ENCODE measurements at regions not wholly inside any gene's neighbourhood (a gene's known extent, or its start where the extent isn't known, plus 50 kb on each side); places are given as distances from the start of the nearest gene placed in this dataset.
"Not testable (repeated sequence)": the region's sequence is repeated elsewhere in the genome, so short reads cannot be mapped to it uniquely, and the experiment has no call there.

DNA sequence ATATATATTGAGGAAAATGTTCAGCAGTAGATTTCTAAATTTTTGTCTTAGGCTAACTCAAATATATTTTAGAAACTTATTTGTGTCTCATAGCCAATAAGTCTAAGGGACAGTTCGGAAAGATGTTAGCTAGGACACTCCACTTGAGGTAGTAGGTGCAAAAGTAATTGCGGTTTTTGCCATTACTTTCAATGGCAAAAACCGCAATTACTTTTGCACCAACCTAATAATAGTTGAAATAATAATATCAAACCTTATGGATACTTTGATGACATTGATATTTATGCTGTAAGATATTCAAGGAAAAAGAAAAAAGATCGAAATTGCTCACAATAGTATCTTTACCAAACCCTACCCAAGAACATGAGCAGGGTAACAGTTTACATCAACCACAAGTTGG lies 555.5 kb upstream of the ST8SIA4 start:
- no peak overlapping the region for H3K4me3 ChIP-seq (ENCODE audit: control insufficient read depth, low read depth, low read length)
- no peak for DNase-seq (ENCODE audit: low read depth)
- TF ChIP-seq, protein P1, sequence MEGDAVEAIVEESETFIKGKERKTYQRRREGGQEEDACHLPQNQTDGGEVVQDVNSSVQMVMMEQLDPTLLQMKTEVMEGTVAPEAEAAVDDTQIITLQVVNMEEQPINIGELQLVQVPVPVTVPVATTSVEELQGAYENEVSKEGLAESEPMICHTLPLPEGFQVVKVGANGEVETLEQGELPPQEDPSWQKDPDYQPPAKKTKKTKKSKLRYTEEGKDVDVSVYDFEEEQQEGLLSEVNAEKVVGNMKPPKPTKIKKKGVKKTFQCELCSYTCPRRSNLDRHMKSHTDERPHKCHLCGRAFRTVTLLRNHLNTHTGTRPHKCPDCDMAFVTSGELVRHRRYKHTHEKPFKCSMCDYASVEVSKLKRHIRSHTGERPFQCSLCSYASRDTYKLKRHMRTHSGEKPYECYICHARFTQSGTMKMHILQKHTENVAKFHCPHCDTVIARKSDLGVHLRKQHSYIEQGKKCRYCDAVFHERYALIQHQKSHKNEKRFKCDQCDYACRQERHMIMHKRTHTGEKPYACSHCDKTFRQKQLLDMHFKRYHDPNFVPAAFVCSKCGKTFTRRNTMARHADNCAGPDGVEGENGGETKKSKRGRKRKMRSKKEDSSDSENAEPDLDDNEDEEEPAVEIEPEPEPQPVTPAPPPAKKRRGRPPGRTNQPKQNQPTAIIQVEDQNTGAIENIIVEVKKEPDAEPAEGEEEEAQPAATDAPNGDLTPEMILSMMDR (IDR thresholded peaks at IDR 0.05; ENCODE audit: control insufficient read depth, insufficient read depth, low read depth, low read length, missing control alignments): no peak

DNA sequence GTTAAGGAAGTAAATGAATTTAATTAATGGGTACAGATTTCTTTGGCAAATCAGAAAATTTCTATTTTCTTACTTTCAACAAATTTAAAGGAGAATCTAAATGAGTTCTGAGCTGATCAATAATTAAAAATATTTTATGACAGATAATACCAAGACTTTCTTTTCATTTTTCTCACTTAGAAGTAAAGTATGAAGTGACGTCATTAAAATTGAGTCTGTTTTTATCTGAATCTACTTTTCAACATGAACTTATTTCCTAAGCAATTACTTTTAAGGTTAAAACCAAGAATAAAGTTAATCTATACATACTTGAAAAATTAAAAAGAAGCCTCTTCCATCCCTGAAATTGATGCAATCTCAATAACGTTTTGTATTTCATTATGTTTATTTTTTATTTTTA lies 552.8 kb upstream of the ST8SIA4 start:
- no peak overlapping the region for H3K4me3 ChIP-seq (ENCODE audit: control insufficient read depth, low read depth, low read length)
- no peak for DNase-seq (ENCODE audit: low read depth)
- TF ChIP-seq, protein P1 (IDR thresholded peaks at IDR 0.05; ENCODE audit: control insufficient read depth, insufficient read depth, low read depth, low read length, missing control alignments): no peak

- no peak overlapping the region for H3K4me3 ChIP-seq (ENCODE audit: control insufficient read depth, low read depth, low read length)
- TF ChIP-seq, protein P1 (IDR thresholded peaks at IDR 0.05; ENCODE audit: control insufficient read depth, insufficient read depth, low read depth, low read length, missing control alignments): no peak
- DNase-seq (ENCODE audit: low read depth): no peak
Measured at GRCh38 chr5:101455048-101455447, 552.0 kb upstream of the ST8SIA4 start.

DNA sequence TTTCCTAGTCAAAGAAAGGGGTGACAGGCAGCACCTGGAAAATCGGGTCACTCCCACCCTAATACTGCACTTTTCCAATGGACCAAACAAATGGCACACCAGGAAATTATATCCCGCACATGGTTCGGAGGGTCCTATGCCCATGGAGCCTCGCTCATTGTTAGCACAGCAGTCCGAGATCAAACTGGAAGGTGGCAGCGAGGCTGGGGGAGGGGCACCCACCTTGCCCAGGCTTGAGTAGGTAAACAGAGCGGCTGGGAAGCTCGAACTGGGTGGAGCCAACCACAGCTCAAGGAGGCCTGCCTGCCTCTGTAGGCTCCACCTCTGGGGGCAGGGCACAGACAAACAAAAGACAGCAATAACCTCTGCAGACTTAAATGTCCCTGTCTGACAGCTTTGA lies 539.2 kb upstream of the ST8SIA4 start:
- not testable (repeated sequence) for DNase-seq (ENCODE audit: low read depth); H3K4me3 ChIP-seq (ENCODE audit: control insufficient read depth, low read depth, low read length)

DNA sequence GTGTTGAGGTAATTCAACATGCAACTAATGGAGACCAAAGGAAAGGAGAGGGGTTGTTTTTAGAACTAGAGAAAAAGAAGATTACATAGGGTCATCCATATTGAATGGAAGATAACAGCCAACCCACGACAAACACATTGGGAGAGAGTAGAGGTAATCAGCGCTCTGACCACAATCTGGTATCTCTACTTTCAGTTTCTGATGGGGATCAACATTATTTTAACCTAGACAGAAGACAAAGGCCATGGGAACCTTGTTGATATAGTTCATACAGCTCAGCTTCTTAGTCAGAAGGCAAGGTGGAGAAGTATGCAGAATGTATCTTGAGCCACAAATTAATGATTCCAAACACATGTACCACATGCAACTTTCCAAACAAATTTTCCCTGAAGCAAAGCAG lies 537.1 kb upstream of the ST8SIA4 start:
- TF ChIP-seq, protein P1 (IDR thresholded peaks at IDR 0.05; ENCODE audit: control insufficient read depth, insufficient read depth, low read depth, low read length, missing control alignments): no peak
- H3K4me3 ChIP-seq (ENCODE audit: control insufficient read depth, low read depth, low read length): no peak overlapping the region
- DNase-seq (ENCODE audit: low read depth): no peak

GRCh38 chr5:101437351-101437750 lies 534.3 kb upstream of the ST8SIA4 start:
- TF ChIP-seq, protein P1 (IDR thresholded peaks at IDR 0.05; ENCODE audit: control insufficient read depth, insufficient read depth, low read depth, low read length, missing control alignments): no peak
- H3K4me3 ChIP-seq (ENCODE audit: control insufficient read depth, low read depth, low read length): no peak overlapping the region
- DNase-seq (ENCODE audit: low read depth): no peak

DNA sequence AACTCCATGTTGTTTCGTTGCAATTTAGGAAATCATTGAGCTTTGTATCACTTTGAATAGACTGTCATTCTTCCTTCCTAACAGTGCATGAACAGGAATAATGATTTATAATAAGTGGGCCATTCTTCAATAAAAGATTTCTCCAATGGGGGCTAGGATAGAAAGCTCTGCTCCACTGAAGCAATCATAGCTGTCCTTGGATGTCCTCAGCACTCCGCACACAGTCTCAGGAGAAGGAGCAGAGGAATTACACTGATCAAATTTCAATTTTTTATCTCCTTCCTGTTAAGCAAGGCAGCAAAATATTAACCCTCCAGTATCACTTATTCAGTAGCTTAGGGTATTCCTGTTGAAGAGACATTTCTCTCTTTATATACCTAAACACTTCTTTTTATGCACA lies 532.7 kb upstream of the ST8SIA4 start:
- no peak overlapping the region for H3K4me3 ChIP-seq (ENCODE audit: control insufficient read depth, low read depth, low read length)
- no peak for DNase-seq (ENCODE audit: low read depth)
- TF ChIP-seq, protein P1 (IDR thresholded peaks at IDR 0.05; ENCODE audit: control insufficient read depth, insufficient read depth, low read depth, low read length, missing control alignments): no peak

All from AG09309 (cell line).